Sigmoid colon (tissue), 6 donors: ENCODE measurements at regions not wholly inside any gene's neighbourhood (a gene's known extent, or its start where the extent isn't known, plus 50 kb on each side); places are given as distances from the start of the nearest gene placed in this dataset.
"Not testable (repeated sequence)": the region's sequence is repeated elsewhere in the genome, so short reads cannot be mapped to it uniquely, and the experiment has no call there.

ENCODE experiments used
- DNase-seq: peaks from one replicate; pipeline ENCODE4 v3.0.0-alpha.2; 2019
- H3K27ac ChIP-seq, 4 donors: fragments of 200-600 bp; sonication (generic); one replicate each; pipeline ENCODE4 v1.5.1; 2016 to 2019; ENCODE audit warnings: mild to moderate bottlenecking in 1 of 4
- H3K27me3 ChIP-seq, 3 donors: fragments of 200-600 bp; sonication (generic); one replicate each; pipeline ENCODE4 v1.5.1; 2019; ENCODE audit warnings: mild to moderate bottlenecking in 1 of 3
- H3K36me3 ChIP-seq, 4 donors: fragments of 200-600 bp; sonication (generic); one replicate each; pipeline ENCODE4 v1.5.1; 2016 to 2019
- H3K4me1 ChIP-seq, 4 donors: fragments of 200-600 bp; sonication (generic); one replicate each; pipeline ENCODE4 v1.5.1; 2017 to 2019
- H3K4me3 ChIP-seq, 4 donors: fragments of 200-600 bp; sonication (generic); one replicate each; pipeline ENCODE4 v1.5.1; 2017 to 2019; ENCODE audit warnings: mild to moderate bottlenecking in 2 of 4, moderate library complexity in 1 of 4
- H3K9me3 ChIP-seq, 4 donors: fragments of 200-600 bp in 3 of 4; sonication (generic) in 3 of 4; one replicate each; pipeline versions ENCODE4 v1.5.1 to v1.6.1; 2013 to 2019
- EP300 ChIP-seq, 4 donors: sonication (generic); formaldehyde crosslinking; IDR thresholded peaks; one replicate each; pipeline ENCODE4 v1.6.1; 2017; ENCODE audit warnings: antibody characterized with exemption in 4 of 4
- POLR2A ChIP-seq, 2 donors: fragments of 450-650 bp; IDR thresholded peaks; one replicate each; pipeline ENCODE4 v1.6.1; 2016; ENCODE audit warnings: antibody characterized with exemption in 2 of 2, mild to moderate bottlenecking in 2 of 2, moderate library complexity in 2 of 2
- POLR2AphosphoS5 ChIP-seq, 4 donors: sonication (generic); formaldehyde crosslinking; IDR thresholded peaks; one replicate each; pipeline ENCODE4 v1.6.1; 2017; ENCODE audit warnings: antibody characterized with exemption in 4 of 4
- WGBS, 2 donors: extraction: QIAGEN DNeasy Blood & Tissue Kit; methylation state at CpG; one replicate each; pipeline ENCODE4 v1.1.7; 2013; 5-methylcytosine and 5-hydroxymethylcytosine counted together
- intact Hi-C: fragments of 100-400 bp; cut with DNase I; formaldehyde crosslinking; loops from one replicate; pipeline ENCODE4 v1.15.1; 2023
- TF ChIP-seq, protein P1 (sequence below), 4 experiments: fragments of 450-650 bp in 3 of 4; fragments of 200-600 bp in 1 of 4; IDR thresholded peaks; one replicate each; pipeline ENCODE4 v1.5.1; 2016 to 2019; ENCODE audit warnings: antibody characterized with exemption in 4 of 4, mild to moderate bottlenecking in 3 of 4, moderate library complexity in 2 of 4
- donor health status: healthy with polysubstance abuse.
- donor health status: healthy.

DNA sequence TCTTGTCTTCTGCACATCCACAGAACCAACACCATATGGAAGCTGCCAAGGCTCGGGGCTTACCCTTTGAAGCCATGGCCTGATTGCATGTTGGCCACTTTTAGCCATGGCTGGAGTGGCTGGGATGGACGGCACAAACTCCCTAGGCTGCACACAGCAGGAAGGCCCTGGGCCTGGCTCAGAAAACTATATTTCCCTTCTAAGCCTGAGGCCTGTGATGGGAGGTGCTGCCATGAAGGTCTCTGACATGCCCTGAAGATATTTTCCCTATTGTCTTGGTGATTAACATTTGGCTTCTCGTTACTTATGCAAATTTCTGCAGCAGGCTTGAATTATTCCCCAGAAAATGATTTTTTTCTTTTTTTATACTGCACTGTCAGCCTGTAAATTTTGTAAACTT is 387.0 kb upstream of the KCND2 start:
- Histone ChIP-seq H3K4me3 (no peak overlapping the region), H3K4me1 (no peaks in the 10 kb centered on the region), H3K27ac (no peak overlapping the region), H3K36me3 (no peaks in the 10 kb centered on the region), H3K9me3 (no peaks in the 10 kb centered on the region), H3K27me3 (no peaks in the 10 kb centered on the region)
- 77 to 85% methylated on average over 3 of the region's 3 CpGs for WGBS, 2 donors
- intact Hi-C loops = no loop called here
- DNase-seq = no peak
- no peak for TF ChIP-seq POLR2AphosphoS5 (IDR thresholded peaks at IDR 0.05)
- TF ChIP-seq EP300 (IDR thresholded peaks at IDR 0.05) = no peak

DNA sequence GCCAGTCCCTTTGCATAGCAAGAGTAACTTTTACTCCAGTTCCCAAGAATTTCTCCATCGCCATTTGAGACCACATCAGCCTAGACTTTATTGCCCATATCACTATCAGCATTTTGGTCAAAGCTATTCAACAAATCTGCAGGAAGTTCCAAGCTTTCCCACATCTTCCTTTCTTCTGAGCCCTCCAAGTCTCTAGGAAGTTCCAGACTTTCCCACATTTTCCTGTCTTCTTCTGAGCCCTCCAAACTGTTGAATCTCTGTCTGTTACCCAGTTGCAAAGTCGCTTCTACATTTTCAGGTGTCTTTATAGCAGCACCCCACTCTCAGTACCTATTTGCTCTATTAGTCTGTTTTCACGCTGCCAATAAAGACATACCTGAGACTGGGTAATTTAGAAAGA is 386.4 kb upstream of the KCND2 start:
- WGBS, 2 donors = 65 to 74% methylated on average over 3 of the region's 3 CpGs
- intact Hi-C loops, H3K36me3 ChIP-seq, H3K4me3 ChIP-seq, H3K4me1 ChIP-seq, H3K27ac ChIP-seq, H3K9me3 ChIP-seq, H3K27me3 ChIP-seq, DNase-seq: not testable (repeated sequence)

DNA sequence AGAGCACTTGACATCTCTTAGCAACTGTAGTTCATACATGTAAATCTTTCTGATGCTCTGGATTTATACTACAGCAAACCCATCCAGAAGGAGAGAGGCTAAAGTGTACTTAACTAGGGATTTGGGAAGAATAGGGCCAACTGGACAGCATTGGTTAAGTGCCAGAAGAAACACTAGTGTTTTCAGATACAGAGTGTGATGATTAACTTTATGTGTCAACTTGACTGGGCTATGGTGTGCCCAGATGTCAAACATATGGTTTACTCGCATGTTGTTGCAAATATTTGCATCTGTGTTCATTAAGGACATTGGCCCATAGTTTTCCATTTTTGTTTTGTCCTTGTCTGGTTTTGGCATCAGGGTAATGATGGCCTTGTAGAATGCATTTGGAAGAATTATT is 384.7 kb upstream of the KCND2 start:
- WGBS, 2 donors = 60 to 70% methylated on average over 1 of the region's 1 CpG
- H3K4me3 ChIP-seq = no peak overlapping the region
- H3K4me1 ChIP-seq = no peaks in the 10 kb centered on the region
- H3K27ac ChIP-seq = no peak overlapping the region
- intact Hi-C loops = no loop called here
- TF ChIP-seq POLR2A (IDR thresholded peaks at IDR 0.05) (no peak), EP300 (IDR thresholded peaks at IDR 0.05) (no peak), POLR2AphosphoS5 (IDR thresholded peaks at IDR 0.05) (no peak)
- TF ChIP-seq, protein P1, sequence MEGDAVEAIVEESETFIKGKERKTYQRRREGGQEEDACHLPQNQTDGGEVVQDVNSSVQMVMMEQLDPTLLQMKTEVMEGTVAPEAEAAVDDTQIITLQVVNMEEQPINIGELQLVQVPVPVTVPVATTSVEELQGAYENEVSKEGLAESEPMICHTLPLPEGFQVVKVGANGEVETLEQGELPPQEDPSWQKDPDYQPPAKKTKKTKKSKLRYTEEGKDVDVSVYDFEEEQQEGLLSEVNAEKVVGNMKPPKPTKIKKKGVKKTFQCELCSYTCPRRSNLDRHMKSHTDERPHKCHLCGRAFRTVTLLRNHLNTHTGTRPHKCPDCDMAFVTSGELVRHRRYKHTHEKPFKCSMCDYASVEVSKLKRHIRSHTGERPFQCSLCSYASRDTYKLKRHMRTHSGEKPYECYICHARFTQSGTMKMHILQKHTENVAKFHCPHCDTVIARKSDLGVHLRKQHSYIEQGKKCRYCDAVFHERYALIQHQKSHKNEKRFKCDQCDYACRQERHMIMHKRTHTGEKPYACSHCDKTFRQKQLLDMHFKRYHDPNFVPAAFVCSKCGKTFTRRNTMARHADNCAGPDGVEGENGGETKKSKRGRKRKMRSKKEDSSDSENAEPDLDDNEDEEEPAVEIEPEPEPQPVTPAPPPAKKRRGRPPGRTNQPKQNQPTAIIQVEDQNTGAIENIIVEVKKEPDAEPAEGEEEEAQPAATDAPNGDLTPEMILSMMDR (IDR thresholded peaks at IDR 0.05) = no peak
- no peaks in the 10 kb centered on the region for H3K36me3 ChIP-seq
- H3K9me3 ChIP-seq = no peaks in the 10 kb centered on the region
- DNase-seq = no peak
- no peaks in the 10 kb centered on the region for H3K27me3 ChIP-seq

DNA sequence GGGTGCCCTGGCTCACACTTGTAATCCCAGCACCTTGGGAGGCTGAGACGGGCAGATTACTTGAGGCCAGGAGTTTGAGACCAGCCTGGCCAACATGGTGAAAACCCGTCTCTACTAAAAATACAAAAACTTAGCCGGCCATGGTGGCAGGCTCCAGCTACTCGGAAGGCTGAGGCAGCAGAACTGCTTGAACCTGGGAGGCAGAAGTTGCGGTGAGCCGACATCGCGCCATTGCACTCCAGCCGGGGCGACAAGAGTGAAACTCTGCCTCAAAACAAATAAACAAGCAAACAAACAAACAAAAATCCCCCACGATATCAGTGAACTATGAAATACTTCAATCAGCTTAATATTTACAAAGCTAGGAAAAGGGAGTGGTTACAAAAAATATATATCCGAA is 382.3 kb upstream of the KCND2 start:
- Histone ChIP-seq H3K4me3 (no peak overlapping the region), H3K27ac (no peak overlapping the region), H3K36me3 (no peaks in the 10 kb centered on the region), H3K4me1 (no peaks in the 10 kb centered on the region), H3K9me3 (no peaks in the 10 kb centered on the region), H3K27me3 (no peaks in the 10 kb centered on the region)
- no peak for TF ChIP-seq POLR2AphosphoS5 (IDR thresholded peaks at IDR 0.05)
- 92 to 93% methylated on average over 12 of the region's 12 CpGs for WGBS, 2 donors
- intact Hi-C loops = no loop called here
- no peak for DNase-seq

DNA sequence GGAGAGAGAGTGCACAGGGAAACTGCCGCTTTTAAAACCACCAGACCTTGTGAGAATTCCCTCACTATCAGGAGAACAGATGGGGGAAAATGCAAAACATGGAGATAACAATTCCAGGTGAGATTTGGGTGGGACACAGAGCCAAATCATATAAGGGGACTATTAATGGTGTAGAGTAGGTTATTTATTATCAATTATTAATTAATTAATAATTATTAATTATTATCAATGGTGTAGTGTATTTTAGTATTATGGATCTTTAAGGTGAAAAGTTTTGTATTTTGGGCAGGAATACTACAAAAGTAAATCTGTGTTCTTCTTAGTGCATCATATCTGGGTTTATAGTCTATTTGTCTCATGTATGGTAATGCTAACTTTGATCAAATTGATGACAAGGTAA is 377.7 kb upstream of the KCND2 start:
- Histone ChIP-seq H3K36me3 (no peaks in the 10 kb centered on the region), H3K4me3 (no peak overlapping the region), H3K27me3 (no peaks in the 10 kb centered on the region), H3K27ac (no peak overlapping the region), H3K4me1 (no peaks in the 10 kb centered on the region), H3K9me3 (no peaks in the 10 kb centered on the region)
- 74 to 80% methylated on average over 1 of the region's 1 CpG for whole genome bisulfite sequencing, 2 donors
- intact Hi-C loops = no loop called here
- TF ChIP-seq POLR2A (IDR thresholded peaks at IDR 0.05) = no peak
- TF ChIP-seq EP300 (IDR thresholded peaks at IDR 0.05) = no peak
- TF ChIP-seq, protein P1 (IDR thresholded peaks at IDR 0.05) = no peak
- TF ChIP-seq POLR2AphosphoS5 (IDR thresholded peaks at IDR 0.05) = no peak
- no peak for DNase-seq

DNA sequence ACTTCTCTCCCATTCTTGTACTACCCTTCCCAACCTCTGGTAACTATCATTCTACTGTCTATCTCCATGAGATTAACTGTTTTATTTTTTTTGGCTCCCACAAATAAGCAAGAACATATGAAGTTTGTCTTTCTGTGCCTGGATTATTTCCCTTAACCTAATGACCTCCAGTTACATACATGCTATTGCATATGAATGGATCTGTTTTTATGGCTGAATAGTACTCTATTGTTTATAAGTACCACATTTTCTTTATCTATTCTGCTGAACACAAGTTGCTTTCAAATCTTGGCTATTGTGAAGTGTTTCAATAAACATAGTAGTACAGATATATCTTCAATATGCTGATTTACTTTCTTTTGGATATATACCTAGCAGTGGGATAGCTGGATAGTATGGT is 376.6 kb upstream of the KCND2 start:
- Histone ChIP-seq H3K4me1 (no peaks in the 10 kb centered on the region), H3K36me3 (no peaks in the 10 kb centered on the region)

More for the DNA sequence above, 376.6 kb upstream of the KCND2 start:
- Histone ChIP-seq H3K27me3 (no peaks in the 10 kb centered on the region), H3K9me3 (no peaks in the 10 kb centered on the region), H3K4me3 (no peak overlapping the region), H3K27ac (no peak overlapping the region)
- intact Hi-C loops = no loop called here
- TF ChIP-seq, protein P1 (IDR thresholded peaks at IDR 0.05) = no peak
- TF ChIP-seq EP300 (IDR thresholded peaks at IDR 0.05) (no peak), POLR2A (IDR thresholded peaks at IDR 0.05) (no peak), POLR2AphosphoS5 (IDR thresholded peaks at IDR 0.05) (no peak)
- no peak for DNase-seq
